ENCODE measurements at regions not wholly inside any gene's neighbourhood (a gene's known extent, or its start where the extent isn't known, plus 50 kb on each side); places are given as distances from the start of the nearest gene placed in this dataset.
A peak's percentile ranks its signal among the peaks of the same experiment; 100 is the strongest.
"Not testable (repeated sequence)": the region's sequence is repeated elsewhere in the genome, so short reads cannot be mapped to it uniquely, and the experiment has no call there.

DNA sequence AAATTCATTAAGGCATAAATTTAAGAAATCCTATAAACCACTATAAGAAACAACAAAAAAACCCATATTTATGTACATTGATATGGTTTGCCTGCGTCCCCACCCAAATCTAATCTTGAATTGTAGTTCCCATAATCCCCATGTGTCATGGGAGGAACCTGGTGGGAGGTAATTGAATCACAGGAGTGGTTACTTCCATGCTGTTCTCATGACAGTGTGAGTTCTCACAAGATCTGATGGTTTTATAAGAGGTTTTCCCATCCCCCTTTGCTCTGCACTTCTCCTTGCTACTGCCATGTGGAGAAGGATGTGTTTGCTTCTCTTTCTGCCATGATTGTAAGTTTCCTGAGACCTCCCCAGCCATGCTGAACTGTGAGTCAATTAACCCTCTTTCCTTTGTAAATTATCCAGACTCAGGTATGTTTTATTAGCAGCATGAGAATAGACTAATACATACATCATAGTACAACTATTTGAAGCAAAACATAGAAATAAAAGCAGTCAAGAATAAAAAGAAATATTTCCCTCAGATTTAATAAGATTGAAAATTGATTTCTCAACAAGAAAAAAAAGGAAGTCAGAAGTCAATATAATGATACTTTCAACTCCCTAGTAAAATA is 209.0 kb upstream of the GPC6 start:
- DNase-seq: no peak

DNA sequence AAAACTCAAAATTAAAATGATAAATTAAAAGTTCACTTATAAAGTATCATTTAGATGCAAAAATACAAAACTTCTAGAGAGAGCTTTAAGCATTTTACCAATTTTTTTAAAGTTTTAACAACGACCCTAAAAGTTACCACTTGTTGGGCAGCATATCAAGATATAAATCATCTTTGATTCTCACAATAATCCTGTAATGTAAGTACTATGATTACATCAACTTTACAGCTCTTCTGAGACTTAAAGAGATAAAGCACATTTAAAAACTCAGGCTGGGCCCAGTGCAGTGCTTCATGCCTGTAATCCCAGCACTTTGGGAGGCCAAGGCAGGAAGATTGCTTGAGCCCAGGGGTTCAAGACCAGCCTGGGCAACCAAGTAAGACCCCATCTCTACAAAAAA is 202.7 kb upstream of the GPC6 start:
- no peak for DNase-seq

DNA sequence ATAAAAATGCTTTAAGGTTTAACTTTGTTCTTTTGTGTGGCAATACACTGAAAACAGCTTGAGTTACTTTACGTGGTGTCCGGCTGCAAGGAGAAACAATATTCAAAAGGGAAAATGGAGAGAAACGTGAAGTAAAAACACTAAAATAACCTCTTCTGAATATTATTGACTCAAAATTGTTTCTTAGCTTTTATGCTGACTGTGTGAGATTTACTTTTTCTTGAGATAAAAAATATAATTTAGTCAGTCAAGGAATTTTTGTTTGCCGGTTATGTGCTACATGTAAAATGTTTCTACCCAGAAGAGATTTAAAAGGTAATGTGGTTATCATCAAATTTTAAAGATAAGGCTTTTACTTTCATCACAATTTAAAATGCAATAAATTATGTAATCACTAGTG is 200.6 kb upstream of the GPC6 start:
- DNase-seq: no peak

DNA sequence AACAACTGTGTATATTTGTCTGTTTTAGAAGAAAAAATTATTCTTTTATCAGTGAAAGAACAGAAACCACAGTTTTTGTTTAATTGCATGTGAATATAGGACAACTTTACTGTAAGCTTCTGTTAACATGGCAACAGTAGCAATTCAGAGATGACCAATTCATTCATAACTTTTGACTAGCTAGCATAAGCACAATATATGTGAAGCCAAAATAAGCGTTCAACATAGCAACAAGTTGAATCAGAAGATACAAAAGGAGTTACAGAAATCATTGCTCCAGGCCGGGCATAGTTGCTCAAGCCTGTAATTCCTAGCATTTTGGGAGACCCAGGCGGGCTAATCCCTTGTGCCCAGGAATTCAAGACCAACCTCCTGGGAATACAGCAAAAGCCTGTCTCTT is 197.1 kb upstream of the GPC6 start:
- peak; percentile 89 for DNase-seq

DNA sequence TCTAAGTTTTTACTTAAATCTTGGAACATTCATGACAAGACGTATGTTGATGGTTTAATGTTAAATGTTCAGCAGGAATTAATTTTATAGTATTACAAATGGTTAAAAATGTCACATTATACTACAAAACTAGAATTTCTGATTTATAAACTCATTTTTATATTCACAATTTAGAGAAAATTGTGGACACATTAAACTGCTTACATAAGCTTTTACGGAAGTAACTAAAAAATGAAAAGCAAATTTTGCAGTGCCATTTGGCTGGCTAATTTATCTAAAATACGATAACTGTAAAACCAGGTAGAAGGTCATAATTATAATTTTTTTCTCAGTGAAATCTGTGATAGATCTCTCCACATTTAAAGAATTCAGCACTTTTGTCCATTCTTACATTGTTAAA is 190.2 kb upstream of the GPC6 start:
- no peak for DNase-seq

DNA sequence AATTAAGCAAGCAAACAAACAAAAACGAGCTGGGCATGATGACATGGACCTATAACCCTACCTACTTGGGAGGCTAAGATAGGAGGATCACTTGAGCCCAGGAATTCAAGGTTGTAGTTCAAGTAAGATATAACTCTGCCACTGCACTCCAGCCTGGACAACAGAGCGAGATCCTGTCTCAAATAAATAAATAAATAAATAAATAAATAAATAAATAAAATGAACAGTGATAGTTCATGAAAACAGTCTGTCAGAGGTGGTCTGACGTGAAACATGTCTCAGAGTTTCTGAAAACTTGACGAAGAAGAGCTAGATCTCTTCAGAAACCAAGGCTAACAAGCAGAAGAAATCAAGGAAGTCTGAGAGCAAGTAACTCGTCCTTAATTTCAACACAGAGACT is 188.8 kb upstream of the GPC6 start:
- no peak for DNase-seq

DNA sequence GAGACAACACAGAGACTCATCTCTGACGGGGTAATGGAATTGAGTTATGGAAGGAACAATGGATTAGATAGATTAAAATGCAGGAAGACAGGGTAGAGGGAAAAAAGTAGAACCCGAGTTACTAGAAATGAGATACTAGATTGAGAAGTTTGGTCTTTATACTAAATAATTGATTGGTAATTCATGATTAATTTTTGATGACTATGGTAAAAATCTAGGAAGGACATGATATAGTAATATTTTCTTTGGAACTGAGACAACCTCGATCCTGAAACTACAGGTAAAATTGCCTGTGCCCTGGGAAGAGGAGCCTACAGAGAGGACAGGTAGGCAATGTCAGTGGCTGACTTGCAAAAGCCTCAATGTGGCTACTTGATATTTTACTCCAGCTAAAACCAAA is 188.4 kb upstream of the GPC6 start:
- no peak for DNase-seq

DNA sequence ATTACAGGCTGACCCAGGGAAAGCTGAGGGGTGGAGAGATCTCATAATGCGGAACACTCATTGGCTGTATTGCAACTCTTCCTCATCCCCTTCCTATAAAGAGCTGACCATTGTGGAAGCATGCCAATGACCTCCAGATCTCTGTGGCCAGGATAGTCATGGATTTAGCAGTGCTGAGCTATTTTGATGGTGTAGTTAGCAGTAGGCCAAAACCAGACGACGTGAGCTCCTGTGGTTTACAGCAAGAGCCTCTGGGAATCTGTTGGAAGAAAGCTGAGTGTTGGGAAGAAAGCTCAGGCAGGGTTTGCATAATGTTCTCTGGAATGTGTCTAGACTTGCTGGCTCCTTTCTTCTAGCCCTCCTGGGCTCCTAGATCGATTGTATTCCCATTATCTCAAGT is 187.5 kb upstream of the GPC6 start:
- peak; percentile 56 for DNase-seq

DNA sequence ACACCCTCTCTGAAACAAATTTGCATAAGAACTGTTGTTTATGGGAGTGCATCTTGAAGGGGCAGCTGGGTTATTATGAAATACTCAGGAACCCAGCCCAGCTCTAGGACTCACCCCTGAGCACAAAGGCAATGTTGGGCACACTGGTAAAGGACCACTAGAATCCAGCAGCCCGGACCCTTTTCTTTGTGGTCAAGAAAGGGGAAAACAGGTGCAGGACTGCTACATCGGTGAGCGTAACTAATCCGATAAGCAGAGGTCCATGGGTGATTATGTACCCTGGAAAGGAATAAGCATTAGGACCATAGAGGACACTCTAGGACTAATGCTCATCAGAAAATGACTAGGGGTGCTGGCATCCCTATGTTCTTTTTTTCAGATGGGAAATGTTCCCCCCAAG is 185.0 kb upstream of the GPC6 start:
- not testable (repeated sequence) for DNase-seq

DNA sequence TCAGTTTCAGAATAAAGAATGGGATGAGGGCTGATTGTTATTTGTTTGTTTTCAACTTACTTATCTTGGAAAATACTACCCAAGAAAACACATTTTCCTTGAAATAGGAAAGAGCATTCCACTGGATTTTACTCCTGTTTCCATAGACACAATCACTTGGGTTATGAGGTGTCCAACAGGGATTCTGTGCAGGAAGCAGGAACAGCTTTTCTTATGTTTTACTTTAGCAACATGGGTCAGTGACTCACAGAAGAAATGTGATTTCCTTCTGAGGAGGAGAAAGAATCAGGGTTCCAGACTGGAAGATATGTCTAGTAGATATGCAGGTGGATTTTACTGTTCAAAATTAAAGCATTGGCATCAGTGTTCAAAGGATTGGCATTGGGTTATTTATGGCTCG is 180.8 kb upstream of the GPC6 start:
- peak; percentile 18 for DNase-seq

DNA sequence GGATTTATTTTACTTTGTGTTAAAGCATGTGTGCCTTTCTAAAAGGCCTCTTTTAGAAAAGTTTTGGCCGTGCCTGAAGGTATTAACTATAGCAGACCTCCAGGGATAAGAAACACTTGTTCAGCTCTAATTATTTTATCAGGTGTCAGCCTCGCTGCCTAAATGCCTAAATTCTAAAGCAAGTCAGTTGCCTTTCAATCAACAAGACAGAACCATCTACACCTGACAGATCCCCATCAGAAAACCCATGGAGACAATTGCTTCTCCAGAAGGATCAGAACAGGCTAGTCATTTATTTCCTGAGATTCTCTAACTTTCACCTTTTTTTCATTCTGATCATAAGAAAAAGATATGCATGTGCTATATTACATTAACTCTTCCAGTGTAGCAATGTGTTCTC is 171.4 kb upstream of the GPC6 start:
- DNase-seq: no peak

DNA sequence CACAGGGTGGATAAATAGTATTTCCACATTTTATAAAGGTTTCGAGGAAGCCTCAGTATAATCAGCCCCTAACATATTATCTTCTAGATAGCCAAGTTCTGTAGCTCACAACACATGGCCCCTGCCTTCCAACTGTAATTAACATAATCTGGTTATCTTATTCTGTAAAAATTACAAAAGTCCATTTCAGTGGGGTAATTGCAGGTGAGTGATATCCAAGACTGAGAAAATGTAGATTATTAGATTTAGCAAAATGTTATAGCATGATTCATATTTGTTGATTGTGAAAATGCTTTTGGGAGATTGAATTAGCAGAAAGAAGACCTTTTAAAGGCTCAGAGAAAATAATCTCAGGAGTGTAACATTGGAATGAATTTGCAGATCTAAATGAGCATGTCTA is 168.3 kb upstream of the GPC6 start:
- DNase-seq: no peak

DNA sequence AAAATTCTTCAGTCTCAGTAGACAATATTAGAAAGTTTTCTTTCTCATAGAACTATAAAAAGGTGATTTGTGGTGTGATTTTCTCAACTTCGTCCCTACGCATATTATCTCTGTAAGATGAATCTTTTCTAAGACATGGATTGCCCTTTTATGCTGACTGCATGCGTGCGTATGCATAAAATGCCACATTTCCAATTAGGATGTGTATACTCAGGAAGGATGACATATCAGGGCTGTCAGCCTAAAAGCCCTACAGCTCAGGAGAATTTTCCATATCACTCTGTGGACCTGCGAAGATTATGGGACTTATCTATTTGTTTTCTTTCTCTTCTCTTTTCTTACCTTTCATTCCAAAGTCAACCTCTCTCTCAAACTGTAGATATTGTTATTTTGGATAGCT is 166.5 kb upstream of the GPC6 start:
- no peak for DNase-seq

DNA sequence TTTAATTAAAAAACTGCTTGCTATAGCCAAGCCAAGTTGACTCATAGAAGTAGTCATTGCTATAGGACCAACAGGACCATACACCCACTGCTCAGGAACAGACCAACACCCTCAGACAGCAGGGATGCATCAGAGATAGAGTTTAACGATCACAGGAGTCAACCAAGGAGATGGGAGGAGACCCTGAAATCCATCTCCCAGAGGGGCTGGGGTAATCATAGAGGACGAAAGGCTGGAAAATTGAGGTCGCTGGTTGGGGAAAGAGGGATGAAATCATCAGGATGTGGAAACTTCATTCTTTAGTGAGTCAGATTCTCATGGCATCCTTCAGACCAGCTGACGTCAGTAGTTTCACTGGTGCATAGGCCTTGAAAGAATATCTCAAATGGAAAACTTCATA is 160.4 kb upstream of the GPC6 start:
- peak; percentile 59 for DNase-seq

DNA sequence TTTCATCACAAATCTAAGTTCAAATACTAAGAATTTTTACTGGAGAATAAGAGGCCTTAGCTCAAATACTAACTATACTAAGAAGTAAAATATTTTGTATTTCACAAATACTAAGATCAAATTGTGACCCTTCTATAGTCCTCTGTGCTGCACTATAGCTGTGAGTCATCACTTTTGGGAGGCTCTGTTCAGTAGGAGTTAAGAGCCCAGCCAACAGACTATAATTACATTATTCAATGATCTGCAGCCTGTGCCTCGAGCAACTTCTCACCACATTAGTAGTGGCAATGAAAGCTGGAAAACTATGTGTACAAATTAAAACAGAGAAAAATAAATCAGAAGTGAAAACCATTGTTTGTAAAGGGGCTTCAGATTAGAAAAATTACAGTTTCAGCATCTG is 147.3 kb upstream of the GPC6 start:
- DNase-seq: peak; percentile 6

DNA sequence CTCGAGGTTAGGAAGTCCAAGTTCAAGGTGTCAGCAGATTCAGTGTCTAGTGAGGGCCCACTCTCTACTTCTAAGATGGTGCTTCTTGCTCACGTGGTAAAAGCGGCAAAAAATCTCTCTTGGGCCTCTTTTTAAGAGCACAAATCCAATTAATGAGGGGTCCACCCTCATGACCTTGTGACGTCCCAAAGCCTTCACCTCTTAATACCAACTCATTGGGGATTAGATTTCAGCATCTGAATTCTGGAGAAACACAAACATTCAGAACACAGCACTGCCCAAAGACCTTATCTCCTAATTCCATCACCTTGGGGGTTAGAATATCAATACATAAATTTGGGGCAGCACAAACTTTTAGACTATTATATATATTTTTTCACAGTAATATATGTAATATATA is 146.4 kb upstream of the GPC6 start:
- DNase-seq: no peak

DNA sequence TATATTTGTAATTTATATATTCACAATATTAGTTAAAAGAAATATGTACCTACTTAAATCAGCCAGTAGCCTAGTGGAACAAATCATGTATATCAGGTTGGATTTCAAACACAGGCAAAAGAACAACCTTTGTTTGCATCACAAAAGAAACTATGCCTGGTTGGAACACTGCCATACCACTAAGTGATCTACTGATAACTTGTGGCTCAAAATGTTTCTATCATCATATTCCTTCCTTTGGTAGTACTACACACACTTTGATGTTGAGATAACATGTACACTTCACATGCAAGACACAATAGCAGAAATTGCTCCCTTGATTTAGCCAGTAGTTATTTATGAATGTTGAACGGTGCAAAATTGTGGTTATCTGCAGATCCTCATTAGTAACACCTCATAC is 146.0 kb upstream of the GPC6 start:
- no peak for DNase-seq

DNA sequence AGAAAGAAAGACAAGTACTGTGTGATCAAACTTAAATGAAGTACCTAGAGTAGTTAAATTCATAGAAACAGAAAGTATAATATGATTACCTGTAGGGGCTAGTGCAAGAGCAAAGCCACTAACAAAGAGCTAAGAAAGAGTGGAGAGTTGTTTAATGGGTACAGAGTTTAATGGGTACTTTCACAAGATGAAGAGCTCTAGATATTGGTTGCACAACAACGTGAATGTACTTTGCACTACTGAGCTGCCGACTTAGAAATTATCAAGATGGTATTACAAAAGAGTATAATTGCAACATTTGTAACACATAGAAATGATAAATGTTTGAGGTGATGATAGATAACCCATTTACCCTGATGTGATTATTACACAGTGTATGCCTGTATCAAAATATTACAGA is 140.3 kb upstream of the GPC6 start:
- no peak for DNase-seq

DNA sequence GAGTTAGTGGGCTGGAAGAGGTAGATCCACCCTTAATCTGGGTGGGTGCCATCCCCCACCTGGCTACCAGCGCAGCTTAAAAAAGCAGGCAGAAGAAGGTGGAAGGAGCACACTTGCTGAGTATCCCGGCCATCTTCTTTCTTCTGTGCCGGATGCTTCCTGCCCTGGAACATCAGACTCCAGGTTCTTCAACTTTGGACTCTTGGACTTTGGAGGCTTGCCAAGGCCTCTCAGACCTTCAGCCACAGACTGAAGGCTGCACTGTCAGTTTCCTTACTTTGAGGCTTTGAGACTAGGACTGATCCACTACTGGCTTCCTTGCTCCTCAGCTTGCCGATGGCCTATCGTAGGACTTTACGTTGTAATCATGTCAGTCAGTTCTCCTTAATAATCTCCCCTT is 127.6 kb upstream of the GPC6 start:
- DNase-seq: no peak

DNA sequence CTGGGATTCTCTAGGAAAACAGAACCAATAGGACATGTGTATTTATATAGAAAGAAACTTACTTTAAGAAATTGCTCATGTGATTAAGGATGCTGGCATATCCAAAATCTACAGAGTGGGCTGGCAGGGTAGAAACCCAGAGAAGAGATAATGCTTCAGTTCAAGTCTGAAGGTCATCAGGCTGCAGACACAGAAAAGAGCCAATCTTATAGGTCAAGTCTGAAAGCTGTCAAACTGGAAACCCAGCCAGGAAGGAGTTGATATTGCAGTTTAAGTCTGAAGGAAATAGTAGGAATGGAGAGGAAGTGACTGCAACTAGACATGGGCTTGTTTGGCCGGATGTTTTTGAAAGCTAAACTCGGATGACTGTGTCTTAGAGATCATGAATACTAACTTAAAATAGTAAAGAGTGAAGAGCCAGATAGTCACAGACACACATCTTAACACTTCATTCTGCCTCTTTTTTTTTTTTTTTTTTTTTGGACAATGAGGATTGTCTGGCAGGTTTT is 125.3 kb upstream of the GPC6 start:
- no peak for DNase-seq

DNA sequence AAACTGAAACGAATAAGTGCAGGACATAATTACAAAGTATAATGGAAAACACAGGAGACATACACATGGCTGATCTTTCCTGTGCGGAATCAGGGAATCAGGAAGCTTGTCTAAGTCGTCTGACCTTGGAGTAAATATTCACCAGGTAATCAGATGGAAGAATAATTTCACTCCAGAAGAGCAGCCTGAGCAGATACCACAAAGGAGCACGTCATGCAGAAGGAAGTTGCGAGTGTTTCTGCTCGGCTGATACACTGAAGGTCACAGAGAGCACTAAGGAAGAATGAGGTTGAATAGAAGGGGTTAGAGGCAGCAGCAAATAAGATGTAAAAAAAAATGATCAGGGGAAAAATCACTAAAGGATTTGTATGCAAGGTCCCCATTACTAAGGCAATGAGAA is 122.3 kb upstream of the GPC6 start:
- no peak for DNase-seq

DNA sequence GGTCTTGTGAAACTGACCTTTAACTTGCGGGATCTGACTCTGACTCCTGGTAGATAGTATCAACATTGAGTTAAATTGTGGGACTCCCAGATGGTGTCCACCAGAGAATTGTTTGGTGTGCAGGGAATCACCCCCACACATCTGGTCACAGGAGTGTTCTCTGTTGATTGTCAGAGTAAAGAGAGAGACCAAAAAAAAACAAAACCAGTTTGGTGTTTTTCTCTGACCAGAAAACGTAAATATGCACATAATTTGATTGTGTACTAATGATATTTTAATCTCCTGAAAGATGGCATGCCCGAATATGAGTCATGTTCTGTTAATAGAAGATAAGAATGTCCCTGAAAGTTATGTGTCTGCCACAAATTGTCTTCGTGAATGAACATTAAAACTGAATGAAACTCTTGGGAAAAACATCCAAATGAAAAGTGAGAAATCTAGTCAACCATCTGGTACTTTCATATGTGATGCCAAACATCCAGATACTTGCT is 118.5 kb upstream of the GPC6 start:
- peak; percentile 5 for DNase-seq

DNA sequence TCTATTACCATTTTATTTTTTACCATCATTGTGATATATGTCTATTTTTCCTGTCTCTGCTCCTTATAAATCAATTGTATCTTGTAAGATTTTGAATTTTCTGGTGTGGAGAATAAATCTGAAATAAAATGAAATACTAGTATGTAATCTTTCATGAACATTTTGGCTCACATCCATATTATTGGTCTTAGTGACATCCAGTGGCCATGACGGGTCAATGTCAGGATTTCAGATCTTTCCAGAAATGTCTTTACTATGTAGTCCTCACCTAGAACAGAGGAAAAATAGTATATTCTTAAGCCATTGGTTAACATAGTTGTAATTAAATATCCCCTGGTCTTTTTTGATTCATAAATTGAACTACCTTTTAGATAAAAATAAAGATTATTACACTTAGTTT is 109.8 kb upstream of the GPC6 start:
- no peak for DNase-seq

DNA sequence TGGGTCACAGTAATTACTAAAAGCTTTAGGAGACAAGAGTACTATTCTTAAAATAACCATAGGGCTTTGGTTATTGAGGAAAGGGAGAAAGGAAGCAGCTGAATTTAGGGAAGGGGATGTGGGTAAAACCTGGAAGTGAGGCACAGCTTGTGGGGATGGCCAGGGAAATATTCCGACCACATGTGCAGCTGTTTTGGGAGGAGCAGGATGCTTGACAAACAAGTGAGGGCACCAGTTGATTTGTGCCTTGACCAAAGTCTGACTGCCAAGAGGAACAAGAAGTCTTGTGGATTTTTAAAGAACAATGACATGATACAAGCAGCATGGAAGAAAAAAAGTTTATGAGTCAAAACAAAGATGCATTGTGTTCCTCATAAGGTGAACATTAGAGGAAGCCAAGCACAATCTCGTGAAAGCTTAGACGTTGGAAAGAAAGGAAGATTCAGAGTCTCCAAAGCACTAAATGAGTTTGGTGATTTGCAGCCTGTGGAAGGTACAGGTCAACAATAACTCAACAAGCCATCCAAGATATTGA is 108.5 kb upstream of the GPC6 start:
- DNase-seq: no peak

DNA sequence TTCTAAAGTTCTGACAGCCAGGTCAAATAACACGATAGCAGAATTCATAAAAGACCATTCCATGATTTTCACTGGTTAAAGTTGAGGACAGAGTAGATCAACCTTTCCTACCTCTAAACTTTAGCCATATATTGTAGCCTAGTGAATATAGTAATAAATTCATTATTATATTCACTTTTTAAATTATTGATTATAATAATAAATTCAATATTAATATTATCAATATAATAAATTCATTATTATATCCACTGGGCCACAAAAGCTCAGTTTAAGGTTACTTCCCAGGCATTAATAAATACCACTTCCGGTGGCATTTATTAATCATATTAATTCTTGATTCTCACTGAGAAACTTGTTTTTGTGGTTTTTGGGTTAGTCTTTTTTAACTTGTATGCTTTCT is 85.7 kb upstream of the GPC6 start:
- DNase-seq: no peak

Data from fibroblast of skin of back (primary cell).